GM23338 (cell line): ENCODE measurements at regions not wholly inside any gene's neighbourhood (a gene's known extent, or its start where the extent isn't known, plus 50 kb on each side); places are given as distances from the start of the nearest gene placed in this dataset.

ENCODE experiments used
- ATAC-seq: fragments of 200-7000 bp; cut with Tn5 transposase; 3 replicates; pipeline ENCODE4 v1.9.1; 2020
- DNase-seq: peaks from one replicate; pipeline ENCODE4 v3.0.0-alpha.2; 2015; ENCODE audit warnings: low spot score
- H2AFZ ChIP-seq: fragments of 200-600 bp; sonication (generic); 2 replicates; pipeline ENCODE4 v1.8.0; 2016; ENCODE audit warnings: antibody characterized with exemption, mild to moderate bottlenecking, moderate library complexity
- H3F3A ChIP-seq: fragments of 200-600 bp; sonication (generic); replicated peaks from 2 replicates; pipeline ENCODE4 v1.8.0; 2017; ENCODE audit warnings: antibody characterized with exemption, mixed run types, low read depth
- H3K27ac ChIP-seq: fragments of 200-600 bp; sonication (generic); 2 replicates; pipeline ENCODE4 v1.6.1; 2016; ENCODE audit warnings: low read depth
- H3K27me3 ChIP-seq: fragments of 200-600 bp; sonication (generic); 2 replicates; pipeline ENCODE4 v1.8.0; 2016; ENCODE audit warnings: mild to moderate bottlenecking, mixed run types, moderate library complexity; ENCODE audit not compliant: insufficient read depth
- H3K36me3 ChIP-seq: fragments of 200-600 bp; sonication (generic); 2 replicates; pipeline ENCODE4 v1.8.0; 2016; ENCODE audit warnings: mild to moderate bottlenecking; ENCODE audit not compliant: insufficient read depth
- H3K4me1 ChIP-seq: fragments of 200-600 bp; sonication (generic); 2 replicates; pipeline ENCODE4 v1.8.0; 2016; ENCODE audit warnings: mild to moderate bottlenecking, moderate library complexity; ENCODE audit not compliant: insufficient read depth
- H3K4me2 ChIP-seq: fragments of 200-600 bp; sonication (generic); 2 replicates; pipeline ENCODE4 v1.7.1; 2017; ENCODE audit warnings: mixed run types
- H3K4me3 ChIP-seq: fragments of 200-600 bp; sonication (generic); 2 replicates; pipeline ENCODE4 v1.6.1; 2016; ENCODE audit warnings: mixed run types
- H3K79me2 ChIP-seq: fragments of 200-600 bp; sonication (generic); replicated peaks from 2 replicates; pipeline ENCODE4 v1.8.0; 2017; ENCODE audit warnings: mild to moderate bottlenecking; ENCODE audit not compliant: insufficient read depth
- H3K9me2 ChIP-seq: fragments of 200-600 bp; sonication (generic); 2 replicates; pipeline ENCODE4 v1.8.0; 2017; ENCODE audit not compliant: insufficient read depth
- H4K20me1 ChIP-seq: fragments of 200-600 bp; sonication (generic); replicated peaks from 2 replicates; pipeline ENCODE4 v1.8.0; 2017; ENCODE audit warnings: mild to moderate bottlenecking; ENCODE audit not compliant: insufficient read depth
- H3K27ac Mint-ChIP-seq: 2 replicates; pipeline ENCODE4 v1.8.0; 2020; ENCODE audit warnings: inconsistent platforms, mild to moderate bottlenecking, moderate library complexity, mixed read lengths
- H3K27me3 Mint-ChIP-seq: 3 replicates; pipeline ENCODE4 v1.8.0; 2022; ENCODE audit warnings: low read depth, mild to moderate bottlenecking, moderate library complexity, mixed read lengths, inconsistent platforms; ENCODE audit not compliant: insufficient read depth, poor library complexity
- H3K36me3 Mint-ChIP-seq: 3 replicates; pipeline ENCODE4 v1.8.0; 2021; ENCODE audit warnings: low read depth, mild to moderate bottlenecking, inconsistent platforms, moderate library complexity, mixed read lengths
- H3K4me1 Mint-ChIP-seq: 3 replicates; pipeline ENCODE4 v1.8.0; 2020; ENCODE audit warnings: mild to moderate bottlenecking, inconsistent platforms, mixed read lengths
- H3K4me3 Mint-ChIP-seq: 3 replicates; pipeline ENCODE4 v1.8.0; 2021; ENCODE audit warnings: moderate library complexity, mild to moderate bottlenecking, inconsistent platforms, mixed read lengths
- H3K9me3 Mint-ChIP-seq: 3 replicates; pipeline ENCODE4 v1.8.0; 2020; ENCODE audit warnings: moderate library complexity, mild to moderate bottlenecking, inconsistent platforms, mixed read lengths
- REST ChIP-seq: IDR thresholded peaks from one replicate; pipeline ENCODE4 v1.6.1; 2018; ENCODE audit warnings: antibody characterized with exemption; ENCODE audit not compliant: unreplicated experiment
- STAT1 ChIP-seq: IDR thresholded peaks from one replicate; pipeline ENCODE4 v1.6.1; 2016; ENCODE audit warnings: antibody characterized with exemption; ENCODE audit not compliant: unreplicated experiment
- ZNF462 ChIP-seq: fragments of 250-450 bp; sonication (Bioruptor Pico); IDR thresholded peaks from 2 replicates; pipeline ENCODE4 v1.5.0; 2020; ENCODE audit warnings: mild to moderate bottlenecking, moderate library complexity

- H2AFZ ChIP-seq: no peak overlapping the region
- TF ChIP-seq STAT1 (no peak), ZNF462 (CRISPR knock-in tag) (no peak), REST (no peak)
Measured at GRCh38 chr6:102848210-102848609, 1454.7 kb downstream of the GRIK2 start.

More at GRCh38 chr6:102848210-102848609, 1454.7 kb downstream of the GRIK2 start:
- Histone ChIP-seq H3K79me2 (no peaks in the 10 kb centered on the region), H3K27me3 (no peaks in the 10 kb centered on the region), H3K27ac (no peak overlapping the region), H4K20me1 (no peaks in the 10 kb centered on the region), H3F3A (no peaks in the 10 kb centered on the region), H3K4me1 (no peaks in the 10 kb centered on the region; the same call in 1 of the 2 replicates), H3K4me2 (no peak overlapping the region), H3K36me3 (no peaks in the 10 kb centered on the region), H3K9me2 (no peaks in the 10 kb centered on the region), H3K4me3 (no peak overlapping the region)
- DNase-seq: no peak
- Mint-ChIP-seq H3K4me3 (no peak overlapping the region), H3K27ac (no peak overlapping the region), H3K36me3 (no peaks in the 10 kb centered on the region), H3K27me3 (no peaks in the 10 kb centered on the region), H3K4me1 (no peaks in the 10 kb centered on the region), H3K9me3 (no peaks in the 10 kb centered on the region)
- ATAC-seq: no peak
